GDM1 (cell line): ENCODE measurements at regions not wholly inside any gene's neighbourhood (a gene's known extent, or its start where the extent isn't known, plus 50 kb on each side); places are given as distances from the start of the nearest gene placed in this dataset.
"Not testable (repeated sequence)": the region's sequence is repeated elsewhere in the genome, so short reads cannot be mapped to it uniquely, and the experiment has no call there.

Source experiments
- DNase-seq: peaks from one replicate; lab custom pipeline; 2025; lab: John Stamatoyannopoulos, UW

- no peak for DNase-seq
These were observed 101.8 kb upstream of the DST start for GRCh38 chr6:56744528-56744927.

GRCh38 chr6:56742122-56742791 is 99.6 kb upstream of the DST start:
- no peak for DNase-seq

GRCh38 chr6:56741472-56741871 is 98.8 kb upstream of the DST start:
- no peak for DNase-seq

GRCh38 chr6:56739836-56740815 is 97.4 kb upstream of the DST start:
- no peak for DNase-seq

GRCh38 chr6:56736804-56737203 is 94.1 kb upstream of the DST start:
- DNase-seq = no peak

- no peak for DNase-seq
These were observed 91.6 kb upstream of the DST start for GRCh38 chr6:56734335-56734734.

- DNase-seq = no peak
These were observed 90.6 kb upstream of the DST start for GRCh38 chr6:56733211-56733697.

- DNase-seq = no peak
These were observed 89.8 kb upstream of the DST start for GRCh38 chr6:56732517-56732916.

- DNase-seq = no peak
These were observed 88.2 kb upstream of the DST start for GRCh38 chr6:56730663-56731529.

GRCh38 chr6:56729719-56730118 is 87.0 kb upstream of the DST start:
- DNase-seq = no peak

GRCh38 chr6:56729166-56729565 is 86.5 kb upstream of the DST start:
- not testable (repeated sequence) for DNase-seq

GRCh38 chr6:56727097-56727850 is 84.6 kb upstream of the DST start:
- no peak for DNase-seq

GRCh38 chr6:56725254-56725653 is 82.6 kb upstream of the DST start:
- DNase-seq = no peak

- no peak for DNase-seq
These were observed 81.8 kb upstream of the DST start for GRCh38 chr6:56724455-56724854.

- DNase-seq = no peak
These were observed 78.2 kb upstream of the DST start for GRCh38 chr6:56720882-56721281.

- DNase-seq = not testable (repeated sequence)
These were observed 77.5 kb upstream of the DST start for GRCh38 chr6:56720202-56720601.

- not testable (repeated sequence) for DNase-seq
These were observed 76.8 kb upstream of the DST start for GRCh38 chr6:56719315-56720058.

- DNase-seq = no peak
These were observed 75.5 kb upstream of the DST start for GRCh38 chr6:56718236-56718635.

GRCh38 chr6:56716229-56716628 is 73.5 kb upstream of the DST start:
- no peak for DNase-seq

- no peak for DNase-seq
These were observed 73.1 kb upstream of the DST start for GRCh38 chr6:56715741-56716140.
